OCI-M2 (cell line): ENCODE measurements at regions not wholly inside any gene's neighbourhood (a gene's known extent, or its start where the extent isn't known, plus 50 kb on each side); places are given as distances from the start of the nearest gene placed in this dataset.

ENCODE experiments used
- DNase-seq: peaks from one replicate; lab custom pipeline; 2025; ENCODE audit not compliant: unreplicated experiment; lab: John Stamatoyannopoulos, UW

DNA sequence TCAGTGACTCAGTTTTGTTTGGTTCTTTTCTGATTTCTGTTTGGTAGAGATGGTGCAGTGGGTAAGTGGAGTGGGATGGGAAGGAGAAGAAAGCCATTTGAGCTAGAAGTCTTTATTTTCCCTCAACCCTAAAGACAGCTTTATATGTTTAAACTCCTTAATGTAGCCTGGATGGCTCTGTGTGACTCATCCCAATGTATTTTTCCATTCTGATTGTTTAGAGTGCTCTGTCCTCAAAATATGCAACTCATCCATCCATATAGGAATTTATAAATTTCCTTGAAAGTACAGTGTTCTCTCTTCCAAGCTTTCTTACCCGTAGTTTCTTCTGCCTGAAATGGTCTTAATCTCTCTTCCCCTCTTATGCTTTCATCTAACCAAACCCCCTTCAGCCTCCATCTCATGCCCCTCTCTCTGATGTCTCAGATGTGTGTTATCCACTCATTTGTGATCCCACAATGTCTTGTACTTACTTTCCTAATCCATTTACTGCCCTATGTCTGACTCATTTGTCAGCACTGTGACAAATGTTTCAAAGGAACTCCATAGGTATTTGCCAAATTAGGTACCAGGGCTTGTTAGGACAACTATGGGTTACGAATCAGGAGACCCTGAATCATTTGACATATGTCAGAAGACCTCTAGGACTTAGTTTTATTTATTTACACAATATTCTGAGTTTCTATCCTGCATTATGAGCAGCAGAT, 217.5 kb upstream of the SGCD start:
- DNase-seq, result no peak

DNA sequence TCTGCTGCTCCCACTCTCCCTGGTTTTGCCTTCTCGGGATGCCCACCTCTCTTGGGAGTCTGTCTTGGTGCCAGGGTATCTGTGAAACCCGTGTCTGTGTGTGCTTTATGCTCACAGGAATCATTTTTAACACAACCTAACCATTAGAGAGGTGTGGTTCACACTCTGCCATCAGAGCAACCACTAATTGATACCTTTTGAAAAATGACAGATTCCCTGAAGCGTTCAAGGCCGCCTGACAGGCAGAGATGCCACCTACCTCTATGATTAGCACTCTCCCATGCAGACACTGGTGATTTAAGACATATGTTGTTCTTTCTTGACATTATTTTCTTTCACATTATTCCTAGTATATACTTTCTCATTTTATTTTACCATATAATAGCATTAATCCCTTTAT, 207.3 kb upstream of the SGCD start:
- no peak for DNase-seq

DNA sequence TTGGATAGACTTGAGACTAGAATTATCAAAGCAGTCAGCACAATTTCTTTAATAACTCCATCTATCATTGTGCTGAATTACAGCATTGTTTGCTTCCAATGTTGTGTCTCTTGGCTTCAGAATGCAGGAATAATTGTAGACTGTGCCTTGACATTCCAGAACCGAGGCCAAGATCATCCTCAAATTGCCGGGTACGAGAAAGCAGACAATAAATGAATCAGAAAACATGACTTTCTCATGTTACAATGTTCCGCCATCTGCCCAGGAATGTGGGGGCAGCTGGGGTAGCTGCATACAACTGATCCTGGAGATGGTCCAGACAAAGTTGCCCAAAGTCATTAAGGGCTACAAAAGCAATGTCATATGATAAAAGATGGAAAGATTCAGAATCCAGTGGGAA, 206.2 kb upstream of the SGCD start:
- DNase-seq, result no peak

DNA sequence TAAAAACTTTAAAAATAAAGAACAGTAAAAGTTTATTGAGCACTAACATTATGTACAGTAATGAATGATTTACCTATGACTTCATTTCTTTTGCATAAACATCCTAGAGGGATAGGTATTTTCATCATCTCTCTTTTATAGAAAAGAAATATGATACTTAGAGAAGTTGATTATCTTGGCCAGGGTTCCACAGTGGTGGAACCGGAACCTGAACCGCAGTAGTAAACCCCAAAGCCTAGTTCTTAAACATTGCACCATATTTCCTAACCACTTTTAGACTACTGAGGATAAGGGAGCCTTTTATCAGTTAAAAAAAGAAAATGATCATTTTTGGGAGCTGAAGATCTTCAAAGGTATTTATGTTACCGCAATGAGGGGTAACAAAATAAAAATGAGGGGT, 205.7 kb upstream of the SGCD start:
- no peak for DNase-seq

DNA sequence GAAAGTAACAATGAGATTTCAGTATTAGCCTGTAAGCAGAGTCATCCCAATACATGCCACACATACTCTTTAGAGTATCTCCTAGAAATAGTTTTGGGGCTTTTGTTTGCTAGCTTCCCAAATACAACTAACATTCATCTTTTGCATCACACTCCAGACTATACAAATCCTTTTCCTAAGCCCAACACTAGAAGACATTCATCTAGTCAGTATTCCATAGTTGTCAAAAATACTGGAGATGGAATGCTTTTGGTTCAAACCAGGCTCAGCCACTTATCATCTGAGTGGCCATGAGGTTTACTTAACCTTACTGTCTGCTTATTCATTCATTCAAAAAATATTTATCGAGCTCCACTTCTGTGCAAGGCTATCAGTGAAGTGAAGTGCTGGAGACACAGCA, 205.1 kb upstream of the SGCD start:
- no peak for DNase-seq

DNA sequence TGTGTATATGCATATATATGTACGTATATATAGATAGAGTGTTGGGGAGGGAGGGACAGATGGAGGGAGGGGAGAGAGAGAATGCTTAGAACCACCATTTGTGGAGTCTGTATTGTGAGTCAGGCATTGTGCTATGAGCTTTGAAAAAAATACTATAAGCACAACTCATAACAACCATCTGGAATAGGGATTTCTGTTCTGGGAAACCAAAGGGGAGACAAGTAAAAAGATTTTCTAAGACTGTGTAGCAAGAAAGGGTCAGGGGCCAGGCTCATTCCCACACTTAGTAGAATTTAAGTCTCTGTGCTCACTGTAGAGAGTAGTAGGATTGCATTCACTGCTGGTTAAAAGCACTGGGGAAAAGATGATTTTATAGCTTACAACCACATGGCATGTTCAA, 202.3 kb upstream of the SGCD start:
- no peak for DNase-seq

DNA sequence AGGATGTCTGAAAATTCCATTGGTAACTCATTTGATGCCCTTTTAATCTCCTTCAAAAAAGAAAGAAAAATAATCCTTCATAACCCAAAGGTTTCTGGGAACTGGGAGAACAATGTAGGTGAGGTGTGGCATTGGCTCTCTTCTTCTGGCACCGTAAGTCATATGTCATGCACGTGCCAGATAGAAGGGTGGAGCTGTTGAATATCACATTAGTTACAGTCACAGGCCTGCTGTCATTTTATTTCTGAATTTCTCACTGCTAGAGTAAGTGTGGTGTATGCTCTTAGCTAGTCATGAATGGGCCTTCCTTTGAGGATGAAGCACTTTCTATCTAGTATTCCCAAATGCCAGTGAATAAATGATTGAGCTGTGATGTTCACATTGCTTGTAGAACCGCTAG, 201.8 kb upstream of the SGCD start:
- DNase-seq, result no peak

DNA sequence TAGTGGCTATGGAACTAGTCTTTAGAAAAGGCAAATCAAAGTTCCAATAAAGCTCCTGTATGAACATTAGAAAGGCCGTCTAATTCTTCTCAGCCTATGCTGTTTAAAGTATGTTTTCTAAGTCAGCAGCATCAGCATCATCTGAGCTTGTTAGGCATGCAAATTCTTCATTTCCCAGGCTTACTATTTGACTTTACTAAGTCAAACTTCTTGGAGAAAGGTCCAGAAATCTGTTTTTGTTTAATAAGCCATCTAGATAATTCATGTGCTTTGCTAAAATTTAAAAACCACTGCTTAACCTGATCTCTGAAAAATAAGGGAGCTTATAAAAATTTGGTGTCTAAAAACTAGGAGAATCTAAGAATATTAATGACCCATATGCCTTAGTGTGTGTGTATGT, 200.2 kb upstream of the SGCD start:
- DNase-seq, result no peak

DNA sequence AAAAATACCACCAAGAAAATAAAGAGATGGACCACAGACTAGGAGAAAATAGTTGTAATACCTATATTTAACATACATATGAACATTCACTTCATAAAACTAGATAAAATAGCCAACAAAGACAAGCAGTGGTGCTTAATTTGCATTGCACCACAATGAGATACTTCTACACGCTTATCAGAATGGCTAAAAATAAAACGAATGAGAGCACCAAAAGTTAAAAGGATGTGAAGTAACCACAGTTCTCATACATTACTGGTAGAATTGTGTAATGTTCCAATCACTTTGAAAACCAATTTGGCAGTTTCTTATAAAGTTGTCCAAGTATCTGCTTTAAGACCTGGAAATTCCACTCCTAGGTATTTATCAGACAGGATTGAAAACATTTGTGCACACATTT, 198.9 kb upstream of the SGCD start:
- no peak for DNase-seq

DNA sequence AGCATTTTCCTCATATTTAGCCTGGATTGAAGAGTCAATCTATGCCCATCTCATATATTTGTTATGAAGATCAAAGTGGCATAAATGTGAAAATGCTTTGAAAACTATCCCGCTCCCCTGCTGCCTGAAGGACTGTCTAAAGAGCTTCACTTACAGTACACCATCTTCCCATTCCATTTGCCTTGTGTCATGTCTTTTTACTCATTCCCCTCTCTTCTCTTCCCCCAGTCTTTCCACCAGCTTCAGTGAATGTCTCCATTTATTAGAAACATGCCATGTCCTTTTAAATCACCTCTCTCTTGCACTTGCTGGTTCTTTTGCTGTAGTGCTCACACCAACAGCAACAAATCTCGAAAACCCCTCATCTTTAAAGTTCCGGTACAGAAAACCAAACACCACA, 192.7 kb upstream of the SGCD start:
- DNase-seq, result no peak

DNA sequence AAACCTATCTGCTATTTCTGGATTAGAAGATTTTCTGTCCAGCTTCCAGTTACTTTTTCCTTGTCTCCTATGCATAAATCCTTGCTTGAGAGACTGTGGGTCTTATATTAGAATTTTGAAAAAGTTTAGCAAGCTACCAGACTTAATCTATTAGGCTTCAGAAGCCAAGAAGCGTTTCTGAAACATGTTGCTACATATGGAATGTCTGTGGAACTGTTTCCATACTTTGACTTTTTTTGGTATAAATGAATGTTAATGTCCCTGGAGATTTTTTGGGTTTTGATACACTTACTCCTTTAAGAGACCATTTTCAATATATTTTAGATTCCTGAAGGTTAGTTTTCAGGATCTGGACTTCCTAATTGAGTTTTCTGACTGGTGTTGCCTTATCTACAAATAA, 191.4 kb upstream of the SGCD start:
- DNase-seq, result no peak

DNA sequence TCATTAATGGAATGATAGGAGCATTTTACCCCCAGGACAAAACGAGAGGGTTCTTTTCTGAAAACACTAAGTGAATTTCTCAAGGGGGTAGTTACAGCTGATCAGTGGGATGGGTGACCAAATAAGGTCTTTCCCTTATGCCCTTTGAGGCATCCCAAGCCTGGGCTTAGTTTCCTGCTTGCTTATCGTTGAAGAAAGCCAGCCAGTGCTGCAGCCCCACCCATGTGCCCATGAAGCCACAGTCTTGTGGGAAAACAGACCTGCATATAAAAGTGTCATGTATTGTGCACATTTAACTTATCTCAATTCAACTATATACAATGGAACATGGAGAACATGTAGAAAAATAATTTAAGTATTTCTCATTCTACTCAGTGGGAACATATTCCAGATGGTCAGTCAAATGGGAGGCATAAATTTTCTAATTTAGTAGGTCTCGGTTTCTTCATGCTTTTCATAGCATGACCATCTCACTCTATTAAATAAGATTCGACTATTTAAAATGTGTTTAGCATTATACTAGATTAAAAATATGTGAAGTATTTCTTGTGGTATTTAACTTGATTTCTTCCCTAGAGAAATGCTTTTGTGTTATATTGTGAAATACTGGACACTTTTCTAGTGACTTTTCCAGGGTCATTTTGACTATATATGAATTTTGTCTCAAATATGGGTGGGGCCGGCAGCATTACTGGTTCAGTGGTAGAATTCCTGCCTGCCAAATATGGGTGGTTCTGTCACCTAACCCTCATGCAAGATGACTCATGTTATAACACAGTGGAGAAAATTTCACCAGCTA, 189.7 kb upstream of the SGCD start:
- no peak for DNase-seq

DNA sequence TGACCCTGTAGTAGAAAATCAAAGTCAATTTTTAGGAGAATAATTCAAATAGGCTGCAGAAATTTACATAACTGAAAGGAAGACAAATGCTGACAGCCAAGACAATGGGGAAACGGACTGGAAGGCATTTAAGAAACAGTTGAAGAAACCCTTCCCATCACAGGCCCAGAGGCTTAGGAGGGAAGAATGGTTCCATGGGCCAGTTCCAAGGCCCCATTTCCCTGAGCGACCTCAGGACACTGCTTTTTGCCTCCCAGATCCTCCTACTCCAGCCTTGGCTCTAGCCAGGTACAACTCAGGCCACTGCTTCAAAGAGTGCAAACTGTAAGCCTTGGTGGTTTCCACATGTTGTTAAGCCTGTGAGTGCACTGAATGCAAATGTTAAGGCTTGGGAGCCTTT, 184.1 kb upstream of the SGCD start:
- DNase-seq, result no peak

DNA sequence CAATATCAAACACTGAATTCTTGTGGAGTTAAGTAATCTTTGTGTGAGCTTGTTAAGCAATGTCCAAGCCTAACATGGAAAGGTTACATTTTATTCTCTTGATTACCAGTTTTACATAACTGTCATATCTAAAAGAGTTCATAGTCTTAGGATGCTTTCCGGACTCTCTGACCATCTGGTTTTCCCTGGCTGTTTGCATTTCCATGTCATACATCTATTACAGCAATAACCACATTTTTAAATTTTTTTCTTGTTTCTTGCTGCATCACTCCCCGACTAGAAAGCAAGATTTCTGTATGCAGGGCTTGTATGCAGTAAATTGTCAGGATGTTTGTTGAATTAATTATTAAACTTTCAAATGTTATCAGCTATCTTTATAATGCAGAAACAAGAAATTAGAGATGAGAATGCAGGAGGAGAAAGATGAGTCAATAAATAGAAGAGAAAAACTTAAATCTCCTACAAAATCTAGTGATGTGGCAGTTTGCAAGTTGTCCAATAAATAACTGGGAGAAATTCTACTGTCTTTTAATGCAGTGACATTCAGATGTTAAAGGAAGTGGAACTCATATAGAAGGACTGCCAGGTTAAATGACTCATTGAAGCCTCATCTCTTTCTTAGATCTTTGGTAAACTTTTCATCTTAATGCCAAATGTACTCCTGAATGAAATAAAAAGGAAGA, 179.6 kb upstream of the SGCD start:
- DNase-seq, result no peak

DNA sequence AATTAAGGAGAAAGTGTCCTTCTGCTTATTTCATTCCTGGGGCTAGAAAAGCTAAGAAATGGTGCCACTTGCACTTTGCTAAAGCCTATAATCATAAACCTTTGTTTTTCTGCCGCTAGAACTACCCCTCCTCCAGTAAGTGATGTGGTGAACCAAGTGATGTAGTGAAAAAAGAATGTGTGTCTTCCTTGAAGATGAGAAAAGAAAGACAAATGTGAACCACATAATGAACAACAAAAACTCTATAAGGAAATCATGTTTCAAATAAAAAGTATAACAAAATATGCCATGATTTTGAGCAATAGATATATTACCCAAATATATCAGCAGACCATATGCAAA, 179.0 kb upstream of the SGCD start:
- DNase-seq, result no peak

DNA sequence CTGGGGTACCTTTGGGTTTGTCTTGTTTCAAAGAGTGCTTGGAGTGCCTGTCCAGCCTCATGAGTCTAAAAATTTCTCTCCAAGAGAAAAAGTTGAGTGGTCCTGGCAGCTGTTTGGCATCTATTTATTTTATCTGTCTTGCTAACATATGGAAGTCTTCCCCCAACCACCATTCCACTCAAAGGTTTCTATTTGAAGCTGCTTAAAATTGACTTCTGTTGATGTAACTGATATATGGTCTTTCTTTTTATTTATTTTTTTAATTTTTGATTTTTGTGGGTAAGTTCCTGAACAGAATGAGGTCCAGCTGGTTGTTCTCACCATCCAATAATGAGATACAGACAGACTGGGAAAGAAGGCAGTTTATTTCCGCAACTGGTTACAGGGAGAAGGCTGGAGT, 178.7 kb upstream of the SGCD start:
- no peak for DNase-seq

DNA sequence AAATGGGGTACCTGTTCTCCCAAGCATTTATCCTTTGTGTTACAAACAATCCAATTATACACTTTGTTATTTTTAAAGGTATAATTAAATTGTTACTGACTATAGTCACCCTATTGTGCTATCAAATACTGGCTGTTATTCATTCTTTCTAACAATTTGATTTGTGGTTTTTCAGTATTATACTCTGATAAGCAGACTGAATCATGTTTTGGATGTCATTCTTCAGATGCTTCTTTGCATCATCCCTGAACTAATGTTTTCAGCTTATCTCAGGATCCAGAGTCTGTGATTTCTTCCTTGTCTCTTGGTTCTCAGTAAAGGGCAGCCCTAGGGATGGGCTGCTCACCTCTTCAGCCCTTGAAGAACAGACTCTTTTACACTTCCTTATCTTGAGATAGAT, 177.8 kb upstream of the SGCD start:
- DNase-seq, result no peak

DNA sequence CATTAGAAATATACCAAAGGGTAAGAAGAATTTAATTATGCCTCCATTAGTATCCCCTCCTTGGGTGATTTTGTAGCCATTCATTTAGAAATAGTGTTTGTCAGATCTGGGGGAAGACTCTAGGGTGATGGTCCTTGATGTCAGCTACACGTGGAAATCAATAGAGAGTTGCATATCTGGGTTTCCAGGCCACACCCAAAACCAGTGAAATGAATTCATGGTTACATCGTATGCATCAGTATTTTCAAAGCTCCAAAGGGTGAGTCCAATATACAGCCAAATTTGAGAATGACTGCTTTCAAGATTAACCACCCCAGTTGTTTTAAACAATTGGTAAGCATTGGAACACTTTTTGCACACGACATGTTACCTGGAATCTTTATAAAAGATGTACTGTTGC, 173.4 kb upstream of the SGCD start:
- no peak for DNase-seq

DNA sequence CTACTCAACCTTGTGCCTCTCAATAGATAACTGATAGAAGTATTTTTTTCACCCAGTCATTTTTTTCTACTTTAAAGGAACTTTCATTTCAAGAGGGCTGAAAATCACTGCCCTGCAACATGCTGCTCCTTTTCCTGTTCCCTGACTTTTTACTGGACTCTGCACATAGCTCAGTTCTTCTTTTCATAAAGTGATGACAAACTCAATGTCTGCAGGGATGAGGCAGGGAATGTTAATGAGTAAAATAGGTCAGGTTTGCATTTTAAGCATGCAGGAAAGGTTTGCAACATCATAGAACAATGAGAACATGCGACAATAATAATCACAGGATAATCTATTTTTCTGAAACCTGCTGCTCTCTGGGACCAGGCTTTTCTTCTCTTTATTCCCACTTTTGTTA, 172.2 kb upstream of the SGCD start:
- no peak for DNase-seq

DNA sequence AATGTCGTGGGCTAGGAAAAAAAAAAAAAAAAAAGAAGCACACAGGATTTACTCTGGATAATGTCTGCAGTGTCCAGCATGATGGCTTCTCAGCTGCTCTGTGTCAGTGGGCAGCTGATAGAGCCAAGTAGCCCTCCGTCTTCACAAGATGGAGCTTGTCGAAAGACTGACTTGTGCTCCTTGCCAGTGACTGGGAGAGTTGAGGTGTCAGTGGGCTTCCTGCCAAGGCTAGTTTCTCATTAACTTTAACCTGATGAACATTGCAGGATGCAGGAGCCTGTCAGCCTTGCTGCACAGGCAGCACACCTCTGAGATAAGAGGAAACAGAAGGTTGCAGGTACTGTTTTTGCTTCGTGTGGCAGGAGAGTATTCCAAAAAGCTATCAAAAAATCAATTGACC, 171.4 kb upstream of the SGCD start:
- no peak for DNase-seq

DNA sequence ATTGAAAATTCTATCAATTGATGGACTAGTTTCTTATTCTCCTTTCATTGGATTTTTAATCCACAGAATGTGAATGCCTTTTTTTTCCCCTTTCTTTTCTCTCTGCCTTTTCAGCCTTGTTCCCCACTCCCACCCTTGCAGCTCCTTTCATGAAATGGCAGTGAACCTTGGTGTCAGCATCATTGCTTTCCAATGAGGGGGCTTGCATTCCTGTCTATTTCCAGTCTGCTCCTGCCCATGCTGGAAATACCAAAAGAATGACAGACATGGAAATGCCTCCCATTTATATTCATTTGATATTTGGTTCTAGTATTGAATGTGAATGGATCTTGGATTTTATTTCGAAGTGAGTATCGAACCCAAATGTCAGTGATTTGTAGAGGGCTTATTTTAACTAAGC, 162.7 kb upstream of the SGCD start:
- no peak for DNase-seq

DNA sequence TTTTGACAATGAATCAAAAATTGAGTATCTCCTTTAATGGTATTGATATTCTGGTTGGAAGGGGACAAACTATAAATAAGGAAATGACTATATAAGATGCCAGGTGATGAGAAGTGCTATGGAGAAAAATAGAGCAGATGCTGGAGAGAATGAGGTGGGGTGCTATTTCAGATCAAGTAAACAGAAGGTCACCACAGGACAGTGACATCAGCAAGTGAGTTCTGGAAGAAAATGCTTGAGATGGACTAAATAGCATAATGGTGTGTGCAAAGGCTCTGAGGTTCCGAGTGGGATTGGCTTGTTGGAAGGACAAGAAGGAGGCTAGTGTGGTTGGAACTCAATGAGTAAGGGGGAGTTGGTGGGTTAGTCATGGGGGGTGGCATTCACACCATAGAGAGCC, 157.5 kb upstream of the SGCD start:
- no peak for DNase-seq
